Caco-2 (cell line): ENCODE measurements at regions not wholly inside any gene's neighbourhood (a gene's known extent, or its start where the extent isn't known, plus 50 kb on each side); places are given as distances from the start of the nearest gene placed in this dataset.

Experiments
- BruUV-seq: library from RNA; stranded (reverse); fragments of 400-500 nt; replicated peaks from 2 replicates; lab custom pipeline; 2021; lab: Mats Ljungman, UMichigan
- CTCF ChIA-PET: fragments of 300-600 bp; sonication (Branson Sonifier 250); formaldehyde crosslinking; loops from one replicate; lab custom pipeline; 2022; ENCODE audit warnings: antibody characterized with exemption; lab: Charles Lee
- POLR2A ChIA-PET: fragments of 300-600 bp; sonication (Branson Sonifier 250); formaldehyde crosslinking; loops from one replicate; lab custom pipeline; 2022; ENCODE audit warnings: antibody characterized with exemption; lab: Charles Lee
- DNase-seq, 2 experiments: peaks; one replicate each; pipeline versions ENCODE4 v3.0.0 to v3.0.0-alpha.2; 2020 to 2022
- H3K27me3 ChIP-seq: replicated peaks from 2 replicates; pipeline ENCODE4 v1.6.0; 2011; ENCODE audit warnings: low read length; ENCODE audit not compliant: control insufficient read depth, insufficient read depth
- H3K36me3 ChIP-seq: 2 replicates; pipeline ENCODE4 v1.5.1; 2011; ENCODE audit warnings: low read length; ENCODE audit not compliant: control insufficient read depth, insufficient read depth
- H3K4me1 ChIP-seq: fragments of 250-450 bp; sonication (Bioruptor Pico); 2 replicates; pipeline ENCODE4 v1.5.1; 2020; ENCODE audit warnings: mild to moderate bottlenecking
- H3K4me3 ChIP-seq: 2 replicates; pipeline ENCODE4 v1.5.1; 2011; ENCODE audit warnings: low read depth, mild to moderate bottlenecking, control low read depth, low read length
- H3K9me3 ChIP-seq: fragments of 250-450 bp; sonication (Bioruptor Pico); 2 replicates; pipeline ENCODE4 v1.5.1; 2020; ENCODE audit warnings: mild to moderate bottlenecking, moderate library complexity
- H3K27ac Mint-ChIP-seq: one replicate; pipeline ENCODE4 v1.8.0; 2022; ENCODE audit warnings: mixed read lengths; ENCODE audit not compliant: unreplicated experiment
- H3K27me3 Mint-ChIP-seq: one replicate; pipeline ENCODE4 v1.8.0; 2022; ENCODE audit warnings: mixed read lengths; ENCODE audit not compliant: insufficient read depth, unreplicated experiment
- H3K36me3 Mint-ChIP-seq: one replicate; pipeline ENCODE4 v1.8.0; 2022; ENCODE audit warnings: mild to moderate bottlenecking, mixed read lengths; ENCODE audit not compliant: insufficient read depth, unreplicated experiment
- H3K4me1 Mint-ChIP-seq: one replicate; pipeline ENCODE4 v1.8.0; 2022; ENCODE audit warnings: low read depth, mixed read lengths; ENCODE audit not compliant: unreplicated experiment
- H3K4me3 Mint-ChIP-seq: one replicate; pipeline ENCODE4 v1.8.0; 2022; ENCODE audit warnings: mild to moderate bottlenecking, moderate library complexity, mixed read lengths; ENCODE audit not compliant: unreplicated experiment
- H3K9me3 Mint-ChIP-seq: one replicate; pipeline ENCODE4 v1.8.0; 2022; ENCODE audit warnings: mixed read lengths; ENCODE audit not compliant: unreplicated experiment
- intact Hi-C: fragments of 100-400 bp; cut with micrococcal nuclease; formaldehyde crosslinking; loops from one replicate; pipeline ENCODE4 v1.10.0; 2022; ENCODE audit not compliant: unreplicated experiment
- TF ChIP-seq, protein P1 (sequence below), 2 experiments: fragments of 200-600 bp in 1 of 2; IDR thresholded peaks; 1 replicate in 1 of 2; 2 replicates in 1 of 2; pipeline versions ENCODE4 v1.5.1 to v1.8.0; 2011 to 2022; ENCODE audit warnings: antibody characterized with exemption in 1 of 2, control low read depth in 1 of 2, inconsistent platforms in 1 of 2, low read depth in 1 of 2, low read length in 1 of 2, mild to moderate bottlenecking in 1 of 2, moderate library complexity in 1 of 2; ENCODE audit not compliant: insufficient read depth in 1 of 2, severe bottlenecking in 1 of 2, unreplicated experiment in 1 of 2

DNA sequence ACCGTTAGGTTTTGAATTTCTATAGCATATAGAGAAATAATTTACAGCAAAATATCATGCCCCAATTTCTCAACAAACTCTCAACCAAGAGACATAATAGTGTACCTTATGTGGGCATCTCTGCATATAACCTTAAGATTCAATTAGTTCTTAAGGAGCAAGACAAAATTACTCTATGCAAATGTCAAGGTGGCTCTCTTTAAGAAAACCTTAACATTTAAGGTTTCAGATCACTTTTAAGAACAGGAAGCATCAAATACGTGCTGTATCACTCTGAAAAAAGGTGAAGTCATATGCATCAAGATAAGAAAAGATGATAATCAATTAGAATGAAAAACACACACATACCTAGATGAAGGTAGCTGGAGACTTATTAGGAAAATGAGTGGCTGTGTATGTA, 728.0 kb downstream of the FLRT2 start:
- Mint-ChIP-seq H3K27ac (no peak overlapping the region), H3K4me1 (no peaks in the 10 kb centered on the region), H3K36me3 (no peaks in the 10 kb centered on the region), H3K9me3 (no peaks in the 10 kb centered on the region), H3K4me3 (no peak overlapping the region), H3K27me3 (peaks cover 3% of the 10 kb centered on the region)
- TF ChIP-seq, protein P1, sequence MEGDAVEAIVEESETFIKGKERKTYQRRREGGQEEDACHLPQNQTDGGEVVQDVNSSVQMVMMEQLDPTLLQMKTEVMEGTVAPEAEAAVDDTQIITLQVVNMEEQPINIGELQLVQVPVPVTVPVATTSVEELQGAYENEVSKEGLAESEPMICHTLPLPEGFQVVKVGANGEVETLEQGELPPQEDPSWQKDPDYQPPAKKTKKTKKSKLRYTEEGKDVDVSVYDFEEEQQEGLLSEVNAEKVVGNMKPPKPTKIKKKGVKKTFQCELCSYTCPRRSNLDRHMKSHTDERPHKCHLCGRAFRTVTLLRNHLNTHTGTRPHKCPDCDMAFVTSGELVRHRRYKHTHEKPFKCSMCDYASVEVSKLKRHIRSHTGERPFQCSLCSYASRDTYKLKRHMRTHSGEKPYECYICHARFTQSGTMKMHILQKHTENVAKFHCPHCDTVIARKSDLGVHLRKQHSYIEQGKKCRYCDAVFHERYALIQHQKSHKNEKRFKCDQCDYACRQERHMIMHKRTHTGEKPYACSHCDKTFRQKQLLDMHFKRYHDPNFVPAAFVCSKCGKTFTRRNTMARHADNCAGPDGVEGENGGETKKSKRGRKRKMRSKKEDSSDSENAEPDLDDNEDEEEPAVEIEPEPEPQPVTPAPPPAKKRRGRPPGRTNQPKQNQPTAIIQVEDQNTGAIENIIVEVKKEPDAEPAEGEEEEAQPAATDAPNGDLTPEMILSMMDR (IDR thresholded peaks at IDR 0.05; ENCODE audit: insufficient read depth in 1 of 2, low read depth in 1 of 2, low read length in 1 of 2, severe bottlenecking in 1 of 2, unreplicated experiment in 1 of 2), result no peak
- H3K4me1 ChIP-seq, result no peaks in the 10 kb centered on the region
- DNase-seq, result no peak
- ChIA-PET POLR2A (no interaction called here), CTCF (no interaction called here)
- no TSS peak for BruUV-seq
- H3K9me3 ChIP-seq, result no peaks in the 10 kb centered on the region
- H3K4me3 ChIP-seq, result no peak overlapping the region
- intact Hi-C loops, result no loop called here
- no peaks in the 10 kb centered on the region for H3K36me3 ChIP-seq
- no peaks in the 10 kb centered on the region for H3K27me3 ChIP-seq

DNA sequence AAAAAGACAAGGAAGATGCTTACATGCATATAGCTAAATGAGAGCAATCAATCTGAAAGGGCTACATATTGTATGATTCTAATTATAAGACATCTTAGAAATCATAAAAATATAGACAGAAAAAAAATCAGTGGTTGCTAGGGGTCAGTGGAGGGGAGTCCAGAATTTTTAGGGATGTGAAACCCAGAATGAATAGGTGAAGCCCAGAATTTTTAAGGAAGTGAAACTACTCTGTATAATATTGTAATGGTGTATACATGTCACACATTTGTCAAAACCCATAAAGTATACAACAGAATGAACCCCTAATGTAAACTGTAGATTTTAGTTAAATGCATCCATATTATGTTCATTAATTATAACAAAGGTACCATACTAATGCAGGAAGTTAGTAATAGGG, 713.2 kb downstream of the FLRT2 start:
- intact Hi-C loops, result no loop called here
- CTCF ChIA-PET, result no interaction called here
- no TSS peak for BruUV-seq

GRCh38 chr14:86237733-86238132, 707.8 kb downstream of the FLRT2 start:
- no peaks in the 10 kb centered on the region for H3K27me3 Mint-ChIP-seq
- H3K36me3 Mint-ChIP-seq, result no peaks in the 10 kb centered on the region
- no peaks in the 10 kb centered on the region for H3K4me1 ChIP-seq
- no peaks in the 10 kb centered on the region for H3K4me1 Mint-ChIP-seq
- H3K27ac Mint-ChIP-seq, result no peak overlapping the region
- CTCF ChIA-PET, result no interaction called here
- no TSS peak for BruUV-seq
- TF ChIP-seq, protein P1 (IDR thresholded peaks at IDR 0.05; ENCODE audit: insufficient read depth in 1 of 2, low read depth in 1 of 2, low read length in 1 of 2, severe bottlenecking in 1 of 2, unreplicated experiment in 1 of 2), result no peak
- intact Hi-C loops, result no loop called here
- peaks cover 10% of the 10 kb centered on the region for H3K9me3 Mint-ChIP-seq
- POLR2A ChIA-PET, result no interaction called here
- no peak for DNase-seq
- H3K4me3 Mint-ChIP-seq, result no peak overlapping the region
- H3K27me3 ChIP-seq, result no peaks in the 10 kb centered on the region
- no peak overlapping the region for H3K4me3 ChIP-seq
- H3K36me3 ChIP-seq, result no peaks in the 10 kb centered on the region
- no peaks in the 10 kb centered on the region for H3K9me3 ChIP-seq

More for the DNA sequence above, 713.2 kb downstream of the FLRT2 start:
- no peaks in the 10 kb centered on the region for H3K36me3 ChIP-seq
- H3K27me3 Mint-ChIP-seq, result no peaks in the 10 kb centered on the region
- H3K9me3 ChIP-seq, result no peaks in the 10 kb centered on the region
- H3K4me3 Mint-ChIP-seq, result no peak overlapping the region
- DNase-seq, result no peak
- POLR2A ChIA-PET, result no interaction called here
- H3K4me1 Mint-ChIP-seq, result no peaks in the 10 kb centered on the region
- no peaks in the 10 kb centered on the region for H3K9me3 Mint-ChIP-seq
- H3K4me1 ChIP-seq, result no peaks in the 10 kb centered on the region
- no peak overlapping the region for H3K27ac Mint-ChIP-seq
- H3K36me3 Mint-ChIP-seq, result no peaks in the 10 kb centered on the region
- TF ChIP-seq, protein P1 (IDR thresholded peaks at IDR 0.05; ENCODE audit: insufficient read depth in 1 of 2, low read depth in 1 of 2, low read length in 1 of 2, severe bottlenecking in 1 of 2, unreplicated experiment in 1 of 2), result no peak
- H3K27me3 ChIP-seq, result no peaks in the 10 kb centered on the region
- H3K4me3 ChIP-seq, result no peak overlapping the region
